Transverse colon (tissue), 4 donors: ENCODE measurements at regions not wholly inside any gene's neighbourhood (a gene's known extent, or its start where the extent isn't known, plus 50 kb on each side); places are given as distances from the start of the nearest gene placed in this dataset.

Source experiments
- CTCF ChIP-seq, 5 experiments: fragments of 200-600 bp in 3 of 5; fragments of 450-650 bp in 2 of 5; sonication (generic) in 3 of 5; IDR thresholded peaks; 1 replicate in 2 of 5; 2 replicates in 3 of 5; pipeline ENCODE4 v1.5.1; 2016 to 2017; ENCODE audit warnings: antibody characterized with exemption in 5 of 5, inconsistent platforms in 3 of 5, mild to moderate bottlenecking in 2 of 5, moderate library complexity in 1 of 5
- EP300 ChIP-seq: sonication (generic); formaldehyde crosslinking; IDR thresholded peaks from one replicate; pipeline ENCODE4 v1.6.1; 2017; ENCODE audit warnings: antibody characterized with exemption, low read depth
- POLR2AphosphoS5 ChIP-seq, 3 donors: sonication (generic); formaldehyde crosslinking; IDR thresholded peaks; one replicate each; pipeline ENCODE4 v1.6.1; 2016; ENCODE audit warnings: antibody characterized with exemption in 3 of 3

- TF ChIP-seq CTCF (IDR thresholded peaks at IDR 0.05), result no peak
- no peak for TF ChIP-seq EP300
- no peak for TF ChIP-seq POLR2AphosphoS5 (IDR thresholded peaks at IDR 0.05)
These were observed 257.1 kb downstream of the GATA3 start for GRCh38 chr10:8311526-8312070.
